ENCODE measurements at regions not wholly inside any gene's neighbourhood (a gene's known extent, or its start where the extent isn't known, plus 50 kb on each side); places are given as distances from the start of the nearest gene placed in this dataset.
"Not testable (repeated sequence)": the region's sequence is repeated elsewhere in the genome, so short reads cannot be mapped to it uniquely, and the experiment has no call there.

DNA sequence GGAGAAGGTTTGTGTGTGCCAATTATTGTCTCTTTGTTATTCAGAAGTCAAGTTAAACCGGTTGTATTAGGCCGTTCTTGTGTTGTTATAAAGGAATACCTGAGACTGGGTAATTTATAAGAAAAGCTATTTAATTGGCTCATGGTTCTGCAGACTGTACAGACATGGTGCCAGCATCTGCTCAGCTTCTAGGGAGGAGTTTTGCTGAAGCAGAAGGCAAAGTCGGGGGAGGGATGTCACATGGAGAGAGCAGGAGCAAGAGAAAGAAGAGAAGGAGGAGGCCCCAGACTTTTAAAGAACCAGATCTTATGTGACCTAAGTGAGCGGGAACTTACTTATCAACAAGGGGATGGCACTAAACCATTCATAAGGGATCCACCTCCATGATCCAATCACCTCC lies 349.3 kb upstream of the PCDH18 start (continued):
- TF ChIP-seq REST (IDR thresholded peaks at IDR 0.05; ENCODE audit: low read depth, low read length) (no peak), NRF1 (IDR thresholded peaks at IDR 0.05; ENCODE audit: low read depth, low read length) (no peak), POLR2AphosphoS5 (IDR thresholded peaks at IDR 0.05; ENCODE audit: low read depth, low read length) (no peak), EZH2phosphoT487 (IDR thresholded peaks at IDR 0.05; ENCODE audit: borderline replicate concordance, low read depth) (no peak), RAD21 (IDR thresholded peaks at IDR 0.05; ENCODE audit: low read length) (no peak)
- TF ChIP-seq, protein P1, sequence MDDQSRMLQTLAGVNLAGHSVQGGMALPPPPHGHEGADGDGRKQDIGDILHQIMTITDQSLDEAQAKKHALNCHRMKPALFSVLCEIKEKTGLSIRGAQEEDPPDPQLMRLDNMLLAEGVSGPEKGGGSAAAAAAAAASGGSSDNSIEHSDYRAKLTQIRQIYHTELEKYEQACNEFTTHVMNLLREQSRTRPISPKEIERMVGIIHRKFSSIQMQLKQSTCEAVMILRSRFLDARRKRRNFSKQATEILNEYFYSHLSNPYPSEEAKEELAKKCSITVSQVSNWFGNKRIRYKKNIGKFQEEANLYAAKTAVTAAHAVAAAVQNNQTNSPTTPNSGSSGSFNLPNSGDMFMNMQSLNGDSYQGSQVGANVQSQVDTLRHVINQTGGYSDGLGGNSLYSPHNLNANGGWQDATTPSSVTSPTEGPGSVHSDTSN (IDR thresholded peaks at IDR 0.05): no peak

DNA sequence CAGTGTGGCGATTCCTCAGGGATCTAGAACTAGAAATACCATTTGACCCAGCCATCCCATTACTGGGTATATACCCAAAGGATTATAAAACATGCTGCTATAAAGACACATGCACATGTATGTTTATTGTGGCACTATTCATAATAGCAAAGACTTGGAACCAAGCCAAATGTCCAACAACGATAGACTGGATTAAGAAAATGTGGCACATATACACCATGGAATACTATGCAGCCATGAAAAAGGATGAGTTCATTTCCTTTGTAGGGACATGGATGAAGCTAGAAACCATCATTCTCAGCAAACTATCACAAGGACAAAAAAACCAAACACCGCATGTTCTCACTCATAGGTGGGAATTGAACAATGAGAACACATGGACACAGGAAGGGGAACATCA lies 335.8 kb upstream of the PCDH18 start:
- H4K20me1 ChIP-seq (ENCODE audit: insufficient read depth); H3K9ac ChIP-seq; H3K36me3 ChIP-seq (replicated peaks in 1 of 2; ENCODE audit: control insufficient read depth in 1 of 2, insufficient read depth in 2 of 2, low read length in 1 of 2); DNase-seq; CTCF ChIA-PET; H3K4me1 ChIP-seq (ENCODE audit: control insufficient read depth in 1 of 2, insufficient read depth in 2 of 2, low read depth in 1 of 2, low read length in 1 of 2); H3K4me2 ChIP-seq; H3K4me3 ChIP-seq (ENCODE audit: low read depth in 2 of 2, low read length in 1 of 2); H3F3A ChIP-seq (replicated peaks; ENCODE audit: insufficient read depth); H3K27ac ChIP-seq (ENCODE audit: low read depth in 2 of 2, low read length in 1 of 2); H3K9me2 ChIP-seq; H3K79me2 ChIP-seq (ENCODE audit: insufficient read depth); H3K9me3 ChIP-seq; H2AFZ ChIP-seq (ENCODE audit: low read depth); POLR2A ChIA-PET; H3K27me3 ChIP-seq (ENCODE audit: insufficient read depth): not testable (repeated sequence)
- WGBS (ENCODE audit: low lambda C conversion rate): 91% methylated on average over 2 of the region's 3 CpGs

GRCh38 chr4:137866671-137867070 lies 334.4 kb upstream of the PCDH18 start:
- WGBS (ENCODE audit: low lambda C conversion rate): 95% methylated on average over 3 of the region's 3 CpGs
- no peak overlapping the region for H2AFZ ChIP-seq (ENCODE audit: low read depth)
- no peak overlapping the region for H3K4me3 ChIP-seq (ENCODE audit: low read depth in 2 of 2, low read length in 1 of 2)
- TF ChIP-seq, protein P2, sequence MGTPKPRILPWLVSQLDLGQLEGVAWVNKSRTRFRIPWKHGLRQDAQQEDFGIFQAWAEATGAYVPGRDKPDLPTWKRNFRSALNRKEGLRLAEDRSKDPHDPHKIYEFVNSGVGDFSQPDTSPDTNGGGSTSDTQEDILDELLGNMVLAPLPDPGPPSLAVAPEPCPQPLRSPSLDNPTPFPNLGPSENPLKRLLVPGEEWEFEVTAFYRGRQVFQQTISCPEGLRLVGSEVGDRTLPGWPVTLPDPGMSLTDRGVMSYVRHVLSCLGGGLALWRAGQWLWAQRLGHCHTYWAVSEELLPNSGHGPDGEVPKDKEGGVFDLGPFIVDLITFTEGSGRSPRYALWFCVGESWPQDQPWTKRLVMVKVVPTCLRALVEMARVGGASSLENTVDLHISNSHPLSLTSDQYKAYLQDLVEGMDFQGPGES (IDR thresholded peaks at IDR 0.05; ENCODE audit: low read depth, low read length): no peak
- TF ChIP-seq NRF1 (IDR thresholded peaks at IDR 0.05; ENCODE audit: low read depth, low read length) (no peak), NFIC (IDR thresholded peaks at IDR 0.05; ENCODE audit: borderline replicate concordance) (no peak), MXI1 (IDR thresholded peaks at IDR 0.05; ENCODE audit: low read depth, low read length) (no peak), RAD21 (IDR thresholded peaks at IDR 0.05; ENCODE audit: low read length) (no peak)
- TF ChIP-seq, protein P1 (IDR thresholded peaks at IDR 0.05): no peak
- TF ChIP-seq, protein P3, sequence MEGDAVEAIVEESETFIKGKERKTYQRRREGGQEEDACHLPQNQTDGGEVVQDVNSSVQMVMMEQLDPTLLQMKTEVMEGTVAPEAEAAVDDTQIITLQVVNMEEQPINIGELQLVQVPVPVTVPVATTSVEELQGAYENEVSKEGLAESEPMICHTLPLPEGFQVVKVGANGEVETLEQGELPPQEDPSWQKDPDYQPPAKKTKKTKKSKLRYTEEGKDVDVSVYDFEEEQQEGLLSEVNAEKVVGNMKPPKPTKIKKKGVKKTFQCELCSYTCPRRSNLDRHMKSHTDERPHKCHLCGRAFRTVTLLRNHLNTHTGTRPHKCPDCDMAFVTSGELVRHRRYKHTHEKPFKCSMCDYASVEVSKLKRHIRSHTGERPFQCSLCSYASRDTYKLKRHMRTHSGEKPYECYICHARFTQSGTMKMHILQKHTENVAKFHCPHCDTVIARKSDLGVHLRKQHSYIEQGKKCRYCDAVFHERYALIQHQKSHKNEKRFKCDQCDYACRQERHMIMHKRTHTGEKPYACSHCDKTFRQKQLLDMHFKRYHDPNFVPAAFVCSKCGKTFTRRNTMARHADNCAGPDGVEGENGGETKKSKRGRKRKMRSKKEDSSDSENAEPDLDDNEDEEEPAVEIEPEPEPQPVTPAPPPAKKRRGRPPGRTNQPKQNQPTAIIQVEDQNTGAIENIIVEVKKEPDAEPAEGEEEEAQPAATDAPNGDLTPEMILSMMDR (IDR thresholded peaks at IDR 0.05): no peak
- ChIA-PET POLR2A (no interaction called here), CTCF (no interaction called here)
- no peaks in the 10 kb centered on the region for H3K27me3 ChIP-seq (ENCODE audit: insufficient read depth)
- no peaks in the 10 kb centered on the region for H3K9me3 ChIP-seq
- H3K36me3 ChIP-seq (replicated peaks in 1 of 2; ENCODE audit: control insufficient read depth in 1 of 2, insufficient read depth in 2 of 2, low read length in 1 of 2): no peaks in the 10 kb centered on the region
- H3K9me2 ChIP-seq: no peaks in the 10 kb centered on the region; the same call in 1 of the 2 replicates
- no peaks in the 10 kb centered on the region for H4K20me1 ChIP-seq (ENCODE audit: insufficient read depth)
- H3K27ac ChIP-seq (ENCODE audit: low read depth in 2 of 2, low read length in 1 of 2): no peak overlapping the region
- no peaks in the 10 kb centered on the region for H3K79me2 ChIP-seq (ENCODE audit: insufficient read depth)
- no peak overlapping the region for H3K9ac ChIP-seq
- H3K4me1 ChIP-seq (ENCODE audit: control insufficient read depth in 1 of 2, insufficient read depth in 2 of 2, low read depth in 1 of 2, low read length in 1 of 2): no peaks in the 10 kb centered on the region; a peak in 1 of 4 replicates
- H3F3A ChIP-seq (replicated peaks; ENCODE audit: insufficient read depth): peaks cover 3% of the 10 kb centered on the region
- DNase-seq: no peak
- H3K4me2 ChIP-seq: no peak overlapping the region
